ENCODE measurements at regions not wholly inside any gene's neighbourhood (a gene's known extent, or its start where the extent isn't known, plus 50 kb on each side); places are given as distances from the start of the nearest gene placed in this dataset.
A peak's percentile ranks its signal among the peaks of the same experiment; 100 is the strongest.

DNA sequence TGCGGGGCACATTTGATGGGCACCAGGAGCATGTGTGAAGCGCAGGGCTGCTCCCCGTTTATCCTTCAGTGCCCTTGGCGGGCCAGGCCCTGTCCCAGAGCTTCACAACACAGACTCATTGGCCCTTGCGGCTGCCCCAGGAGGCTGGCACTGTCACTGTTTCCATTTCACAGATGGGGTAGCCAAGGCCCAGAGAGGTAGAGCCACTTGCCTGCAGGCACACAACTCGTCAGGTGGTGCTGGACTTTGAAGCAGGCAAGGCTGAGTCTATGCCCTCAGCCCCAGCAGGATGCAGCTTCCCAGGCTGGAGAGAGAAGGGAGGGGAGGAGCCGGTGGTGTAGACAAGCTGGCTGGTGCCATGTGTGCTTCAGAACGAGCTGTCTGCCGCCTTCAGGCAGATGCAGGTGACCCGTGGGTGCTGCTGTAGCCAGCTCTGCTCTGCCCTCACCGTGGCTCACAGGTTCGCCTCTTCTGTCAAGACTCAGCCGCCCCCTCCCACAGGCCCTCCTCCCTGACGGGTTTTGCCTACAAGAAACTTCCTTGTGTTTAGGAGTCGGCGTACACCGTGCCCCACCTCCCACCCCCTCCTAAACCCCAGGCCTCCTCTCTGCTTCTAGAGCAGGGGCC is 232.3 kb upstream of the CIBAR2 start:
- Histone ChIP-seq H3K27me3 (ENCODE audit: control insufficient read depth, insufficient read depth, low read length) (no peaks in the 10 kb centered on the region), H3K27ac (ENCODE audit: low read depth, low read length) (no peak overlapping the region), H3K4me1 (ENCODE audit: control insufficient read depth, insufficient read depth, low read length) (no peaks in the 10 kb centered on the region), H3K4me3 (ENCODE audit: low read length) (no peak overlapping the region), H3K9ac (ENCODE audit: low read length) (no peak overlapping the region), H3K36me3 (ENCODE audit: control insufficient read depth, insufficient read depth, low read length) (no peaks in the 10 kb centered on the region)

DNA sequence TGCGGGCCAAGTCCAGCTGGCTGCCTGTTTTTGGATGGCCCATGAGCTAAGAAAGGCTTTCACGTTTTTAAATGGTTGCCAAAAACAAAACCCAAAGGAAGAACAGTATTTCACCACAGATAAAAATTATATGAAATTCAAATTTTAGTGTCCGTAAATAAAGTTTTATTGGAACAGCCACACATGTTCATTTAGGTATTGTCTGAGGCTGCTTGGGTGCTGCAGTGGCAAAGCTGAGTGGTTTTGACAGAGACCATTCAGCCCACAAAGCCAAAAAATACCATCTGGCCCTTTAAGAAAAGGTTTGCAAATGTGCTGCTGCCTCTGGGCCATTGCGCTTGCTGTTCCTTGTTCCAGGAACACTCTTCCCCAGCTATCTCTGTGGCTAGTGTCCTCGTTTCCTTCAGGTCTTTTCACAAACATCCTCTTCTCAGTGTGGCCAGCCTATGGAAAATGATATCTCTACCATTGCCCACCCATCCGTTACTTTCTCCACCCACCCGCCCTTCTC is 232.9 kb upstream of the CIBAR2 start:
- H3K9ac ChIP-seq (ENCODE audit: low read length) = no peak overlapping the region
- no peak overlapping the region for H3K4me3 ChIP-seq (ENCODE audit: low read length)
- H3K27ac ChIP-seq (ENCODE audit: low read depth, low read length) = no peak overlapping the region
- H3K27me3 ChIP-seq (ENCODE audit: control insufficient read depth, insufficient read depth, low read length) = no peaks in the 10 kb centered on the region
- H3K36me3 ChIP-seq (ENCODE audit: control insufficient read depth, insufficient read depth, low read length) = no peaks in the 10 kb centered on the region
- H3K4me1 ChIP-seq (ENCODE audit: control insufficient read depth, insufficient read depth, low read length) = no peaks in the 10 kb centered on the region

DNA sequence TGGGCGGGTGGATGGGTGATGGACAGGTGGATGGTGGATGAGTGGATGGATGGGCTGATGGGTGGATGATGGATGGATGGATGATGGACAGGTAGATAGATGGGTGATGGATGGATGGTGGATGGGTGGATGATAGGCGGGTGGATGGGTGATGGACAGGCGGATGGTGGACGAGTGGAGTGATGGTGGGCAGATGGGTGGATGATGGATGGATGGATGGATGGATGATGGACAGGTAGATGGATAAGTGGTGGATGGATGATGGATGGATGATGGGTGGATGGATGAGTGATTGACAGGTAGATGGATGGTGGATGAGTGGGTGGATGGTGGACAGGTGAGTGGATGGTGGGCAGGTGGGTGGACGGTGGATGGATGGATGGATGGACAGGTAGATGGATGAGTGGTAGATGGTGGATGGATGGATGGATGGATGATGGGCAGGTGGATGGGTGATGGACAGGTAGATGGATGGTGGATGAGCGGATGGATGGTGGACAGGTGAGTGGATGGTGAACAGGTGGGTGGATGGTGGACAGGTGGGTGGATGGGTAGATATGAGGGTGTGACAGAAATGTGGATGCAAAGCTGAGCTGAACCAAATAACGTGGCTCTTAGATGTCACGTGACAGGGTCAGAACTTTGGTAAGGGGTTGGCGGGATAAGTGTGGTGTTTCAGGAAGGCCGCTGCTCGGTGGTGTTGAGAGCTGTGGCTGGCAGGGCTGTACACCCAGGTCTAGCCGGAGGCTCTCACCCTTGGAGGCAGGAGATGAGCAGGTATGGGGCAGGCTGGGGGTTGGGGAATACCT is 234.3 kb upstream of the CIBAR2 start:
- Histone ChIP-seq H3K9ac (ENCODE audit: low read length) (no peak overlapping the region), H3K4me1 (ENCODE audit: control insufficient read depth, insufficient read depth, low read length) (peaks cover 9% of the 10 kb centered on the region), H3K27me3 (ENCODE audit: control insufficient read depth, insufficient read depth, low read length) (no peaks in the 10 kb centered on the region), H3K4me3 (ENCODE audit: low read length) (no peak overlapping the region), H3K27ac (ENCODE audit: low read depth, low read length) (no peak overlapping the region), H3K36me3 (ENCODE audit: control insufficient read depth, insufficient read depth, low read length) (no peaks in the 10 kb centered on the region)

DNA sequence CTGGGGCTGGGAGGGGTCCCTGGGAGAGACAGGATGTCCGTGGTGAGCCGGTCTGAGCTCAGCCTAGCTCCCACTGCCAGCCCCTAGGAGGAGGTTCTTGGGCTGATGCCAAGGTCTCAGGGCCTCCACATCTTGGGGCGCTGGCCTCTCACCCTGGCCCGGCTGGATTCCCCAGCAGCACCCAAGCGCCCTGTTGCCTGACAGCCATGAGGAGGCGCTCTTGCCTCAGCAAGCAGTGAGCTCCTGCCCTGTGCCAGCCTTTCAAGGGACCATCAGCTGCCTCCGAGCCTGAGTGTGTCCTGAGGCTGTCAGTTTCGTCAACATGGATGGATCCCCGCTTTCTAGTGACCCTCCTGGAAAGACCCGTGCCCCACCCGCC is 234.9 kb upstream of the CIBAR2 start:
- Histone ChIP-seq H3K4me3 (ENCODE audit: low read length) (no peak overlapping the region), H3K4me1 (ENCODE audit: control insufficient read depth, insufficient read depth, low read length) (peaks cover 9% of the 10 kb centered on the region), H3K36me3 (ENCODE audit: control insufficient read depth, insufficient read depth, low read length) (no peaks in the 10 kb centered on the region), H3K9ac (ENCODE audit: low read length) (no peak overlapping the region), H3K27me3 (ENCODE audit: control insufficient read depth, insufficient read depth, low read length) (no peaks in the 10 kb centered on the region), H3K27ac (ENCODE audit: low read depth, low read length) (no peak overlapping the region)

DNA sequence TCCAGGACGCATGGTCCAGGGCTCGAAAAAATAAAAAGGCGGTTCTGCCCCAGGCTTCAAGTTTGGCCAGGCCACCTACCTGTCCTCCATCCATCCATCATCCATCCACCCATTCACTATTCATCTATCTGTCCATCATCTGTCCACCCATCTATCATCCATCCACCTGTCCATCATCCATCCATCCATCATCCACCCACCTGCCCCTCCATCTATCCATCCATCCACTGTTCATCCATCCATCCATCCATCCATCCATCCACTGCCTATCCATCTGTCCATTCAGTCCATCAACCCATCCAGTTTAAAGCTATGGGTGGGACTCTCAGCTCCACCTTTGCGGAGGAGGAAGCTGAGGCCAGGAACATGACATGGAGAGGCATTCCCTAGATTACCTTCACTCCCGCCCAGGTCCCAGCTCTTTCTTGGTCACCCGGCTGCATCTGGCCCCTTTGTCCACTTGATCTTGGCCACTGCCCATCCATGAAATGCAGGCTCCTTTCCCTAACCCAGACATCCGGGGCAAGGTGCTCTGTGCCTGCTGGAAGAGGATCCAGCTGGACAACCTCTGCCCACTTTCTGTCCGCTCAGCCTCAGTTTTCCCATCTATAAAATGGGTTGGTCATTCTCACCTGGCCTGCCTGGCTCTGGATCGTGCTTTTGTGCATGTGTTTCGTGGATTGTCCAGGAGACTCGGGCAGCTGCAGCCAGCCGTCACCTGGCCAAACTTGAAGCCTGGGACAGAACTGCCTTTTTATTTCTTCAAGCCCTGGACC is 236.0 kb upstream of the CIBAR2 start:
- H3K27me3 ChIP-seq (ENCODE audit: control insufficient read depth, insufficient read depth, low read length) = no peaks in the 10 kb centered on the region
- H3K4me1 ChIP-seq (ENCODE audit: control insufficient read depth, insufficient read depth, low read length) = peaks cover 9% of the 10 kb centered on the region
- no peak overlapping the region for H3K9ac ChIP-seq (ENCODE audit: low read length)
- no peaks in the 10 kb centered on the region for H3K36me3 ChIP-seq (ENCODE audit: control insufficient read depth, insufficient read depth, low read length)
- H3K27ac ChIP-seq (ENCODE audit: low read depth, low read length) = no peak overlapping the region
- H3K4me3 ChIP-seq (ENCODE audit: low read length) = no peak overlapping the region

DNA sequence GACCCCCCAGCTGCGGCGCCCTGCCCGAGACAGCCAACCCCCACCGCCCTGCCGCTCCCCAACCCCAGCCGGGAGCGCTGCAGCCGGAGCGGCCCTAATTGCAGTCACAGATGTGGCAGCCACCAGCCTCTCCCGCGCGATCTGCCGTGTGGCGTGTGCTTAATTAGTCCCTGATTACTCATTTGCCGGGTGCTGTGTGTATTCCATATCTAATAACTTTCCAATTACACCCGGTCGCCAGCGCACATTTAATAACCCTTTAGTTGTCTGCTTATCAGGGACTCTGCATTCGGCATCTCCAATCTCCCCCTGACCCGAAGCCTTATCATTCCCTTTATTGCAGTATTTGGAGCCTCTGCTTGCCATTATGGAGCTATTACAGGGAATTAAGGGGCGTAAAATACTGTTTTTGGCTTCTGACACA is 236.7 kb upstream of the CIBAR2 start:
- H3K27me3 ChIP-seq (ENCODE audit: control insufficient read depth, insufficient read depth, low read length) = no peaks in the 10 kb centered on the region
- H3K27ac ChIP-seq (ENCODE audit: low read depth, low read length) = no peak overlapping the region
- H3K36me3 ChIP-seq (ENCODE audit: control insufficient read depth, insufficient read depth, low read length) = no peaks in the 10 kb centered on the region
- H3K4me1 ChIP-seq (ENCODE audit: control insufficient read depth, insufficient read depth, low read length) = peaks cover 9% of the 10 kb centered on the region
- H3K9ac ChIP-seq (ENCODE audit: low read length) = no peak overlapping the region
- no peak overlapping the region for H3K4me3 ChIP-seq (ENCODE audit: low read length)

DNA sequence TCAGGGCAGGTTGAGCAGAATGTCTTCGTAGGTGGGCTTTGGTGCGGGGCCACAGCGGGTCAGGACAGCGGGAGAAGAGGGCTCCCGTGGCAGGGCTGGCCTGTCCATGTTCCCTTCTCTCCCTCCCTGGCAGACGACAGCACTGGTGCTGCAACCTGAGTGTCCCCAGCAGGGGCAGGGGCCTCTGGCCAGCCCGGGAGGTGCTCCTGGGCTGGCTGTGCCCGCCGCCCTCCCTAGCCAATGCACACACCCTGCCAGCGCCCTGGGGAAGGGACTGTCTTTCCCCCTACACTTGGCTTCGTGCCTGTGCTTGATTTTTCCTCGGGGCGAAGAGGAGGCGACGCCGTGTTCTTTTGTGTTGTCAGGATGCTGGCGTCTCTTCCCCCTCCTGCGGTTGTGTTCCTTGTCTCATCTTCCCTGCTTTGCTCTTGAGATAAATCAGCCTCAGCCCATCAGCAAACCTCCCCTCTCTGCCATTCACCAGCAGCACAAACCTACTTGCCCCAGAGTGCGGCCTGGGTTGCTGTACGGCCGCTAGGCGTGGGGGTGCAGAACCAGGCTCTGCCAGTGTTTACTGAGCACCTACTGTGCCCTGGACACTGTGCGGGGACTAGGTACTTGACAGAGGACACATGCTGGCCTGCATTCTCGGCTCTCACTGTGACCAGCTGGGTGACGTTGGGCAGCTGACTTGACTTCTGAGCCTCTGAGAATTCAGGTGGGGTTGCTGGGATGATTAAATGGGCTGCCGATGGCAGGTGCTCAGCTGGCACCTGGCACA is 237.3 kb upstream of the CIBAR2 start:
- Histone ChIP-seq H3K9ac (ENCODE audit: low read length) (no peak overlapping the region), H3K4me1 (ENCODE audit: control insufficient read depth, insufficient read depth, low read length) (peaks cover 11% of the 10 kb centered on the region), H3K4me3 (ENCODE audit: low read length) (no peak overlapping the region), H3K27me3 (ENCODE audit: control insufficient read depth, insufficient read depth, low read length) (no peaks in the 10 kb centered on the region), H3K36me3 (ENCODE audit: control insufficient read depth, insufficient read depth, low read length) (no peaks in the 10 kb centered on the region), H3K27ac (ENCODE audit: low read depth, low read length) (no peak overlapping the region)

DNA sequence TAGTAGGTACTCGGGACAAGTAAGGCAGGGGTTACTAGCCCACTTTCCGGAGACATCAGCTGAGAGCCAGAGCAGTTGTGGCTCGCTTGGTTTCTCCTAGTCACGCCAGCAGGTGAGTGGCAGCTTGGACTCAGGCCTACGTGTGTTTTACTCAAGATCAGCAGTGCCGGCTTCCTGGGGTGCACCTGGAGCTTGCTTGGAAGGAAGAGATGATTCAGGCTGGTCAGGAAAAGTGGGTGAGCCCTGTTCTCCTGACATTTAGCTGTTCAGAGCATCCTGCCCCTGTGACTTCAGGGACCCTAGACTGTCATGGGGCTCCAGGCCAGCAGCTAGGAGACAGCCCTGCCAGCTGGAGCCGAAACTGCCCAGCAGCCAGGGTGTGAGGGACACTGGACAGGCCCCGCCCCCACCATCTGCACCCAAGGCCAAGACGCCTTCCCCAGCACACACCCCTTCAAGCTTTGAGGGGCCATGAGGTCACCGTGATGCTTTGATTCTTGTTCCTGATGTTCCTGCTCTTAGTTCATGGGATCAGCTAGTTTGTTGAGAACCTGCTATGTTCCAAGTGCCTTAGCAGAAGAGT is 238.0 kb upstream of the CIBAR2 start:
- peaks cover 18% of the 10 kb centered on the region for H3K4me1 ChIP-seq (ENCODE audit: control insufficient read depth, insufficient read depth, low read length)
- H3K36me3 ChIP-seq (ENCODE audit: control insufficient read depth, insufficient read depth, low read length) = no peaks in the 10 kb centered on the region
- H3K27ac ChIP-seq (ENCODE audit: low read depth, low read length) = peak overlapping the region; percentile 44
- H3K9ac ChIP-seq (ENCODE audit: low read length) = no peak overlapping the region
- H3K4me3 ChIP-seq (ENCODE audit: low read length) = no peak overlapping the region
- no peaks in the 10 kb centered on the region for H3K27me3 ChIP-seq (ENCODE audit: control insufficient read depth, insufficient read depth, low read length)

DNA sequence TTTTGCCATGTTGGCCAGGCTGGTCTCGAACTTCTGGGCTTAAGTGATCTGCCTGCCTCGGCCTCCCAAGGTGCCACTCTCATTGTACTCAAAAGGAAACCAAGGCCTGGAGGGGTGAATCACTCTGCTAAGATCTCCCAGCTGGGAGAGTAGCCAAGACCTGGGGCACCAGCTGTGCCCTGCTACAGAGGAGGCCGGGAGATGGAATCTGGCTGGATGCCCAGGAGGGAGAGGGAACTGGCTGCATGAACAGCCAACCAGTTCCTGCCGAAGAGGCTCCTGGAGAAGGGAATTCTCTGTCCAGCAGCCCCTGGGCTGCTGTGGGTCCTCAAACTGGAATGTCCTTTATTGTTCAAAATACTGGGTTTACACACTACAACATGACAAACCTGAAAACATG is 238.7 kb upstream of the CIBAR2 start:
- Histone ChIP-seq H3K27me3 (ENCODE audit: control insufficient read depth, insufficient read depth, low read length) (no peaks in the 10 kb centered on the region), H3K36me3 (ENCODE audit: control insufficient read depth, insufficient read depth, low read length) (no peaks in the 10 kb centered on the region), H3K27ac (ENCODE audit: low read depth, low read length) (peak overlapping the region; percentile 67), H3K4me1 (ENCODE audit: control insufficient read depth, insufficient read depth, low read length) (peaks cover 22% of the 10 kb centered on the region), H3K4me3 (ENCODE audit: low read length) (no peak overlapping the region), H3K9ac (ENCODE audit: low read length) (no peak overlapping the region)

DNA sequence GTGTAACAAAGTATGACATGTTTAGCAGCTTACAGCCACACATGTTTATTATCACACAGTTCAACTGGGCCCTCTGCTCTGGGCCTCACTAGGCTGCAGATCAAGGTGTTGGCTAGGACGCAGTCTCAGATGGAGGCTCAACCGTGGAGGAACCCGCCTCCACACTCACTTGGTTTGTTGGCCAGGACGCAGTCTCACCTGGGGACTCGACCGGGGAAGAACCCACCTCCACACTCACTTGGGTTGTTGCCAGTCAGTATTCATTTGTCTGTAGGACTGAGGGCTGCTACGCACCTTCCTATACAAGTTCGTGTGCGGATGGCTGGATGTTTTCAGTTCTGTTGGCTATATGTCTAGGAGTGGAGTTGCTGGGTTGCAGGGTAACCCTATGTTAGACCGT is 240.7 kb upstream of the CIBAR2 start:
- no peak overlapping the region for H3K9ac ChIP-seq (ENCODE audit: low read length)
- H3K4me1 ChIP-seq (ENCODE audit: control insufficient read depth, insufficient read depth, low read length) = peaks cover 22% of the 10 kb centered on the region
- peak overlapping the region; percentile 4 for H3K27ac ChIP-seq (ENCODE audit: low read depth, low read length)

DNA sequence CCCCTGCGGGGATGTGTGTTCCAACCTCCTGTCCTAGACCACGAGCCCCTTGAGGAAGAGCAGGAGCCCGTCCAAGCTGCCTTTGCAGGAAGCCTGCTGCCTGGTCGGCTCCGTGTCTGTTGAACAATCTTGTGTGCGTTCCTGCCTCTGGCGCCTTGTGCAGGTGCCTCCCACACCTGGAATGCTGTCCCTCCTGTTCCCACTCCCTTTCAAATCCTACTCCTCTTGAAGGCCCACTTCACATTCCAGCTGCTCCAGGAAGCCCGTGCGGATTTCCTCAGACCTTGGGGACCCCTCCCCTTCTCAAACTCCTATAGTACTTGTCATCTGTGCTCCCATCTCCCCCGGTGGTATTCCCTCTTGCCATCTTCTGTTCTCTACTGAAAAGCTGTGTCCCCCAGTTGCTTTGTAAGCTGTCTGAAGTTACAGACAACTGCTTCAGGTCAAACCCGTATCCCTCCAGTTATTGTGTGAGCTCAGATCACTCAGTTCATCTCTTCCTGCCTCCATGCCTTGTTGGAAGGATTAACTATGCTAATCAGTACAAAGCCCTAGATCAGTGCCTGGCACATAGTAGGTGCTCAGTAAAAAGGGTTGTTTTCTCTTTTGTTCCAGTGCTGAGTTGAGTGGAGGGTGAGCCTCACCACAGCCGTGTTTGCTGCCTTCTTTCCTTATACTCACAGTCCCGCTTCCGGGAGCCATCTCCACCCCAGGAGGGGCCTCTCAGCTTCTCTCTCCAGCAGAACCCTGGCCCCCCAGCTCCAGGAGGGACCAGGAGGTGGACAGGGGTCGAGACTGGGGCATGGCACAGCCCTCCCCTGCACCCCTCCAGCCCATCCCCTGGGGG is 241.8 kb upstream of the CIBAR2 start:
- no peak overlapping the region for H3K9ac ChIP-seq (ENCODE audit: low read length)
- H3K4me3 ChIP-seq (ENCODE audit: low read length) = no peak overlapping the region
- H3K27me3 ChIP-seq (ENCODE audit: control insufficient read depth, insufficient read depth, low read length) = no peaks in the 10 kb centered on the region
- no peaks in the 10 kb centered on the region for H3K36me3 ChIP-seq (ENCODE audit: control insufficient read depth, insufficient read depth, low read length)
- H3K27ac ChIP-seq (ENCODE audit: low read depth, low read length) = peak overlapping the region; percentile 73
- H3K4me1 ChIP-seq (ENCODE audit: control insufficient read depth, insufficient read depth, low read length) = peaks cover 26% of the 10 kb centered on the region

More for the DNA sequence above, 240.7 kb upstream of the CIBAR2 start:
- Histone ChIP-seq H3K36me3 (ENCODE audit: control insufficient read depth, insufficient read depth, low read length) (no peaks in the 10 kb centered on the region), H3K4me3 (ENCODE audit: low read length) (no peak overlapping the region), H3K27me3 (ENCODE audit: control insufficient read depth, insufficient read depth, low read length) (no peaks in the 10 kb centered on the region)
